Adrenal gland (tissue), 5 donors: ENCODE measurements at regions not wholly inside any gene's neighbourhood (a gene's known extent, or its start where the extent isn't known, plus 50 kb on each side); places are given as distances from the start of the nearest gene placed in this dataset.

Source experiments
- CTCF ChIP-seq, 6 experiments: fragments of 450-650 bp in 4 of 6; fragments of 200-600 bp in 2 of 6; sonication (generic) in 1 of 6; IDR thresholded peaks; 1 replicate in 5 of 6; 2 replicates in 1 of 6; pipeline versions ENCODE4 v1.5.1 to v1.8.0; 2016 to 2021; ENCODE audit warnings: antibody characterized with exemption in 6 of 6, mild to moderate bottlenecking in 2 of 6, moderate library complexity in 1 of 6
- POLR2A ChIP-seq, 2 donors: fragments of 450-650 bp; IDR thresholded peaks; one replicate each; pipeline ENCODE4 v1.6.1; 2017; ENCODE audit warnings: antibody characterized with exemption in 2 of 2, mild to moderate bottlenecking in 2 of 2, moderate library complexity in 1 of 2
- donor health status: DM: no; HTN: no; CAD: no.

GRCh38 chr4:78703079-78703478 is 73.1 kb upstream of the BMP2K start:
- TF ChIP-seq POLR2A (IDR thresholded peaks at IDR 0.05), result no peak
- TF ChIP-seq CTCF (IDR thresholded peaks at IDR 0.05), result no peak
